ENCODE measurements at regions not wholly inside any gene's neighbourhood (a gene's known extent, or its start where the extent isn't known, plus 50 kb on each side); places are given as distances from the start of the nearest gene placed in this dataset.

GRCh38 chr3:70426071-70426470 is 113.6 kb upstream of the MDFIC2 start:
- intact Hi-C loops (cut with DNase I; ENCODE audit: low total_unique reads) = no loop called here
- no peak overlapping the region for H3K27ac ChIP-seq

GRCh38 chr3:70421506-70421905 is 109.1 kb upstream of the MDFIC2 start:
- Histone ChIP-seq H3K36me3 (no peaks in the 10 kb centered on the region), H3K27me3 (no peaks in the 10 kb centered on the region), H3K4me3 (no peak overlapping the region), H3K27ac (no peak overlapping the region), H3K4me1 (no peaks in the 10 kb centered on the region), H3K9me3 (no peaks in the 10 kb centered on the region)
- intact Hi-C loops (cut with DNase I; ENCODE audit: low total_unique reads) = no loop called here
- DNase-seq (ENCODE audit: low spot score in 2 of 2) = no peak
- TF ChIP-seq POLR2AphosphoS5 (IDR thresholded peaks at IDR 0.05) (no peak), CTCF (IDR thresholded peaks at IDR 0.05) (no peak), POLR2A (IDR thresholded peaks at IDR 0.05) (no peak)

More at GRCh38 chr3:70426071-70426470, 113.6 kb upstream of the MDFIC2 start:
- Histone ChIP-seq H3K4me1 (no peaks in the 10 kb centered on the region), H3K27me3 (no peaks in the 10 kb centered on the region), H3K36me3 (no peaks in the 10 kb centered on the region), H3K4me3 (no peak overlapping the region), H3K9me3 (no peaks in the 10 kb centered on the region)
- DNase-seq (ENCODE audit: low spot score in 2 of 2) = no peak
- no peak for TF ChIP-seq POLR2A (IDR thresholded peaks at IDR 0.05)
- TF ChIP-seq POLR2AphosphoS5 (IDR thresholded peaks at IDR 0.05) = no peak
- no peak for TF ChIP-seq CTCF (IDR thresholded peaks at IDR 0.05)

- Histone ChIP-seq H3K36me3 (no peaks in the 10 kb centered on the region), H3K4me3 (no peak overlapping the region), H3K9me3 (no peaks in the 10 kb centered on the region), H3K27me3 (no peaks in the 10 kb centered on the region), H3K4me1 (no peaks in the 10 kb centered on the region), H3K27ac (no peak overlapping the region)
- intact Hi-C loops (cut with DNase I; ENCODE audit: low total_unique reads) = no loop called here
- DNase-seq (ENCODE audit: low spot score in 2 of 2) = no peak
- TF ChIP-seq POLR2AphosphoS5 (IDR thresholded peaks at IDR 0.05) (no peak), CTCF (IDR thresholded peaks at IDR 0.05) (no peak), POLR2A (IDR thresholded peaks at IDR 0.05) (no peak)
Measured at GRCh38 chr3:70409018-70409417, 96.6 kb upstream of the MDFIC2 start.

- H3K4me1 ChIP-seq = no peaks in the 10 kb centered on the region
- TF ChIP-seq POLR2A (IDR thresholded peaks at IDR 0.05) (no peak), POLR2AphosphoS5 (IDR thresholded peaks at IDR 0.05) (no peak), CTCF (IDR thresholded peaks at IDR 0.05) (no peak)
- no peaks in the 10 kb centered on the region for H3K9me3 ChIP-seq
- DNase-seq (ENCODE audit: low spot score in 2 of 2) = no peak
- no peak overlapping the region for H3K27ac ChIP-seq
- H3K36me3 ChIP-seq = no peaks in the 10 kb centered on the region
- H3K4me3 ChIP-seq = no peak overlapping the region
- intact Hi-C loops (cut with DNase I; ENCODE audit: low total_unique reads) = no loop called here
- no peaks in the 10 kb centered on the region for H3K27me3 ChIP-seq
Measured at GRCh38 chr3:70400194-70400593, 87.8 kb upstream of the MDFIC2 start.

- Histone ChIP-seq H3K4me1 (no peaks in the 10 kb centered on the region), H3K4me3 (no peak overlapping the region), H3K27me3 (no peaks in the 10 kb centered on the region), H3K36me3 (no peaks in the 10 kb centered on the region), H3K9me3 (no peaks in the 10 kb centered on the region), H3K27ac (no peak overlapping the region)
- intact Hi-C loops (cut with DNase I; ENCODE audit: low total_unique reads) = no loop called here
- no peak for TF ChIP-seq POLR2AphosphoS5 (IDR thresholded peaks at IDR 0.05)
- no peak for DNase-seq (ENCODE audit: low spot score in 2 of 2)
Measured at GRCh38 chr3:70393881-70394612, 81.6 kb upstream of the MDFIC2 start.
